Kidney (tissue), 13 donors: ENCODE measurements at regions not wholly inside any gene's neighbourhood (a gene's known extent, or its start where the extent isn't known, plus 50 kb on each side); places are given as distances from the start of the nearest gene placed in this dataset.

Experiments used
- DNase-seq, 5 donors: peaks; one replicate each; pipeline ENCODE4 v3.0.0-alpha.2; 2013 to 2020
- FAIRE-seq: peaks from 2 replicates; lab custom pipeline; 2012; peaks lifted over from hg19 to GRCh38; lab: Jason Lieb, UNC
- H3K27ac ChIP-seq, 2 donors: one replicate each; pipeline ENCODE4 v1.7.0; 2013; ENCODE audit warnings: low read depth in 2 of 2, low read length in 2 of 2, inconsistent platforms in 1 of 2
- H3K27me3 ChIP-seq: one replicate; pipeline ENCODE4 v1.7.1; 2013; ENCODE audit warnings: low read length, inconsistent platforms; ENCODE audit not compliant: control insufficient read depth, insufficient read depth
- H3K36me3 ChIP-seq, 3 donors: one replicate each; pipeline versions ENCODE4 v1.7.0 to v1.7.1; 2013; ENCODE audit warnings: low read length in 3 of 3, control low read depth in 1 of 3, inconsistent platforms in 1 of 3; ENCODE audit not compliant: insufficient read depth in 3 of 3, control insufficient read depth in 2 of 3
- H3K4me1 ChIP-seq, 3 donors: one replicate each; pipeline versions ENCODE4 v1.7.0 to v1.7.1; 2013; ENCODE audit warnings: low read length in 3 of 3, inconsistent platforms in 1 of 3, low read depth in 1 of 3; ENCODE audit not compliant: control insufficient read depth in 2 of 3, insufficient read depth in 2 of 3
- H3K4me3 ChIP-seq, 3 donors: one replicate each; pipeline versions ENCODE4 v1.7.0 to v1.8.1; 2013; ENCODE audit warnings: low read length in 3 of 3, control low read depth in 1 of 3, inconsistent platforms in 1 of 3
- H3K9ac ChIP-seq, 3 donors: one replicate each; pipeline versions ENCODE4 v1.7.0 to v1.7.1; 2013; ENCODE audit warnings: low read length in 3 of 3, control low read depth in 1 of 3, inconsistent platforms in 1 of 3
- H3K9me3 ChIP-seq, 3 donors: one replicate each; pipeline versions ENCODE4 v1.7.0 to v1.7.1; 2013; ENCODE audit warnings: low read length in 3 of 3, control low read depth in 1 of 3, inconsistent platforms in 1 of 3; ENCODE audit not compliant: control insufficient read depth in 2 of 3, insufficient read depth in 1 of 3
- intact Hi-C: fragments of 100-400 bp; cut with DNase I; formaldehyde crosslinking; loops from one replicate; pipeline ENCODE4 v1.11.1; 2022
- TF ChIP-seq, protein P1 (sequence below): IDR thresholded peaks from 3 replicates; pipeline ENCODE4 v1.5.1; 2012; ENCODE audit warnings: mild to moderate bottlenecking, moderate library complexity, borderline replicate concordance; ENCODE audit not compliant: insufficient read depth; ENCODE audit errors: extremely low read depth
- donor health status: control.
- donor health status: control.
- donor health status: control.
- donor health status: control.
- donor health status: control.
- donor health status: DM: yes; HTN: yes; CAD: no.
- donor health status: Normal renal cell carcinoma (clear cell type).

DNA sequence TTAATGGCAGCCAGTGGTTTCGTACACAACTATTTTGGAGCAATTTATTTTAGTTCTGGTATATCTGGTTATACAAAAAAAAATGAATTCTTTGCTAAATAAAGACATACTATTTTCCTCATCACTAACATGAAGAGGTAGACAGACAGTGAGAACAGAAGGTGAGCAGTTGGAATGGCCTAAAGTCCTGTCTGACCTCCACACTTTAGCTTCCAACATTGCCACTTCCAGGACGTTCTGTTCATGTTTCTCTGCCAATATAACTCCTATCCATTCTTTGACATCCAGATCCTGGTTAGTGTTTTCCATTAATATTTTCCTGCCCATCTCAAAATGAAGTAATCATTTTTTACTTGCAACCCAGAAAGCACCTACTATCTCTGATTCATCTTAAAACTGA is 112.9 kb upstream of the FRY start:
- no peak for FAIRE-seq
- intact Hi-C loops: no loop called here
- H3K4me1 ChIP-seq: no peaks in the 10 kb centered on the region

DNA sequence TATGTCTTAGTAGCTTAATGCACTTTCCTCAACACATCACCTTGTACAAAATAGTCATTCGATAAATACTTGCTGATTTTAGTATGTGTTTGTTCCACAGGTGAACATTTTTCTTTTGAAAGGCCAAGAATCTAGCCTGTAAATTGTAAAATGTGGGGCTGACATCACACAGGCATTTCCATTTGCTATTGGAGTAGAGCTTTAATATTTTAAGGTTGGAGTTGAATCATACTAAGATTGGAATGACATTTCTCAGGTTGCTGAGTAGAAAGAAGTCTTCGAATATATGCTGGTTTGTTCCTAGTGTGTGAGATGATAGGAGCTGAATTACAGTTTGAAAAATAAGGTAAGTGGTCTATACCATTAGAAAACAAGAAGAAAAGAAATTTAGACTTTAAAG is 112.3 kb upstream of the FRY start:
- no peaks in the 10 kb centered on the region for H3K36me3 ChIP-seq
- intact Hi-C loops: no loop called here
- no peak for DNase-seq
- H3K27me3 ChIP-seq: no peaks in the 10 kb centered on the region
- TF ChIP-seq, protein P1, sequence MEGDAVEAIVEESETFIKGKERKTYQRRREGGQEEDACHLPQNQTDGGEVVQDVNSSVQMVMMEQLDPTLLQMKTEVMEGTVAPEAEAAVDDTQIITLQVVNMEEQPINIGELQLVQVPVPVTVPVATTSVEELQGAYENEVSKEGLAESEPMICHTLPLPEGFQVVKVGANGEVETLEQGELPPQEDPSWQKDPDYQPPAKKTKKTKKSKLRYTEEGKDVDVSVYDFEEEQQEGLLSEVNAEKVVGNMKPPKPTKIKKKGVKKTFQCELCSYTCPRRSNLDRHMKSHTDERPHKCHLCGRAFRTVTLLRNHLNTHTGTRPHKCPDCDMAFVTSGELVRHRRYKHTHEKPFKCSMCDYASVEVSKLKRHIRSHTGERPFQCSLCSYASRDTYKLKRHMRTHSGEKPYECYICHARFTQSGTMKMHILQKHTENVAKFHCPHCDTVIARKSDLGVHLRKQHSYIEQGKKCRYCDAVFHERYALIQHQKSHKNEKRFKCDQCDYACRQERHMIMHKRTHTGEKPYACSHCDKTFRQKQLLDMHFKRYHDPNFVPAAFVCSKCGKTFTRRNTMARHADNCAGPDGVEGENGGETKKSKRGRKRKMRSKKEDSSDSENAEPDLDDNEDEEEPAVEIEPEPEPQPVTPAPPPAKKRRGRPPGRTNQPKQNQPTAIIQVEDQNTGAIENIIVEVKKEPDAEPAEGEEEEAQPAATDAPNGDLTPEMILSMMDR: no peak
- no peaks in the 10 kb centered on the region for H3K4me1 ChIP-seq
- no peak overlapping the region for H3K9ac ChIP-seq
- H3K4me3 ChIP-seq: no peak overlapping the region
- no peak overlapping the region for H3K27ac ChIP-seq
- FAIRE-seq: no peak
- H3K9me3 ChIP-seq: no peaks in the 10 kb centered on the region

More for the DNA sequence above, 112.9 kb upstream of the FRY start:
- no peak overlapping the region for H3K9ac ChIP-seq
- H3K27ac ChIP-seq: no peak overlapping the region
- no peaks in the 10 kb centered on the region for H3K27me3 ChIP-seq
- no peaks in the 10 kb centered on the region for H3K36me3 ChIP-seq
- TF ChIP-seq, protein P1: no peak
- DNase-seq: no peak
- H3K9me3 ChIP-seq: no peaks in the 10 kb centered on the region
- no peak overlapping the region for H3K4me3 ChIP-seq

DNA sequence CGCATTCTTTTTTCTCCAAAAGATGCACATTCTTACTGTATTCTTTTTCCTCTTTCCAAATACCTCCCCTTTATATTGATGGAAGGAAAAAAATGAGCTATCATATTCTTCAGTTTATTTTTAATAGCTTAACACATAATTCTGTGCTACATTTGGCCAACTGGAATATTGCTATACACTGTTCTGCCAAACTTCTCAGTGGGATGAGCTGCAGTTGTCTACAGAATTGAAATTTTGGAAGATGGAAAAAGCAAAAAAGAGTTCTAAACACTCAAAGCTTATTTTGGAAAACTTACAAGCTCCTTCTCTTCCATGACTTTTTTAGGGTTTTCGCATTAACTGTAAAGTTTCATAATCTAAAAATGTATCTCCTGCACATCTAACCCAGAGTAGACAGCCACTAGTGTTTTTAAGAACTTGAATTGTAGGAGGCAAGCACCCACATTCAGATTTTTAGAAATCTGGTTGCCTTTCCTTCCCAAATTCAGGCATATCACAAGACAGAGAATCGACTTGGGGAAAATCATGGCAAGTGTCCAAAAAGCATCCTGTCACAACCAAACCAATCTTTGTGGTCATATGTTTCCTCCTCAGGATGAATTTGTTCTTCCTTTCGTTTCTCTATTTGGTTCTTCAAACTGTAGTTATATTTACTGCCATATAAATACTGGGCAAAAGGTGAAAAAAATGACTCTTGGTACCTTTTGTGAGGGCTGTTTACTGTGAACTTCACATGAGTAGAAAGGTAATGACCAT is 111.4 kb upstream of the FRY start:
- Histone ChIP-seq H3K9me3 (no peaks in the 10 kb centered on the region), H3K27ac (no peak overlapping the region), H3K36me3 (no peaks in the 10 kb centered on the region), H3K27me3 (no peaks in the 10 kb centered on the region), H3K4me1 (no peaks in the 10 kb centered on the region), H3K4me3 (no peak overlapping the region), H3K9ac (no peak overlapping the region)
- FAIRE-seq (no peak), DNase-seq (no peak)
- intact Hi-C loops: no loop called here
- TF ChIP-seq, protein P1: no peak
